Skin epidermis (tissue), 12 donors: ENCODE measurements at regions not wholly inside any gene's neighbourhood (a gene's known extent, or its start where the extent isn't known, plus 50 kb on each side); places are given as distances from the start of the nearest gene placed in this dataset.
"Not testable (repeated sequence)": the region's sequence is repeated elsewhere in the genome, so short reads cannot be mapped to it uniquely, and the experiment has no call there.

Experiments used
- H3K27ac ChIP-seq, 21 experiments: fragments of 200-600 bp; sonication (generic) in 11 of 21; one replicate each; pipeline ENCODE4 v1.5.0; 2020; ENCODE audit warnings: mild to moderate bottlenecking in 3 of 21, inconsistent platforms in 2 of 21, moderate library complexity in 2 of 21
- H3K4me3 ChIP-seq, 7 experiments: fragments of 200-600 bp; sonication (generic) in 2 of 7; one replicate each; pipeline ENCODE4 v1.5.0; 2020; ENCODE audit warnings: inconsistent platforms in 2 of 7, mild to moderate bottlenecking in 2 of 7, moderate library complexity in 1 of 7

DNA sequence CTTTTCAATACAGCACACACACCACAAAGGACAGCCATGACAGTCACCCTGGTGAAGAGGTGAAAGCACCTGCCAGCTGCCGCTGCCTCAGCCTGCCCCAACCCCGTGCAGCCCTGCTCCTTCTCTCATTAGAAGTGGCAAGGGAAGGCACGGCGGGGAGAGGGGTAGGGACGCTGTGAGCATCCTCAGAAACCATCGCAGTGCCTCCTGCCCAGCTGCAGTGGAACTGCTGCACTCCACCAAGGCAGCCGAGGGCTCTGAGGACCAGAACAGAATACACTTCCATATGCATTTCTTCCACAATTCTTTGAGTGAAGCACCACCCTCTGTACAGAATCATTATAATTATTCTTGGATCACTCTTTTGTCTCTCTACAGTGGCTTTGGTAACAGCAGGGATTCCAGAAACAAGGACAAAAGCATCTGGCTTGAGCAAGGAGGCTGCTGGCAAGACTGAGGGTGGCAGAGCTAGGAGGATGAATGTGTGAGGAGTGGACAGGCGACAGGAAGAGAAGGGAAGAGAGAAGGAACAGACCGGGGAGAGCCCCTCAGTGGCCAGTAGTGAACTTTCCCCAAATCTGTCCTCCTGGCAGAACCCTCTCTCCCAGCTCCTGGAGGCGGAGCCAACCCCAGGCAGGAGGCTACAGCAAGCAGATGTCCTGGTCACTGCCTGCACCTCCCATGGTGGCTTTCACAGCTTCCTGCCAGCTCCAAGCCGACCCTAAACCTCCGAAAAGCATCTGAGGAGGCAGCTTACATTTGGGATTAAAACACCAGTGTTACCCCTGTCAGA, 73.2 kb downstream of the MTNR1A start:
- no peak overlapping the region for H3K27ac ChIP-seq
- H3K4me3 ChIP-seq: no peak overlapping the region

GRCh38 chr4:186475202-186475601, 80.2 kb downstream of the MTNR1A start:
- H3K27ac ChIP-seq: no peak overlapping the region
- H3K4me3 ChIP-seq: no peak overlapping the region

GRCh38 chr4:186473933-186474332, 81.4 kb downstream of the MTNR1A start:
- Histone ChIP-seq H3K4me3 (no peak overlapping the region), H3K27ac (no peak overlapping the region)

DNA sequence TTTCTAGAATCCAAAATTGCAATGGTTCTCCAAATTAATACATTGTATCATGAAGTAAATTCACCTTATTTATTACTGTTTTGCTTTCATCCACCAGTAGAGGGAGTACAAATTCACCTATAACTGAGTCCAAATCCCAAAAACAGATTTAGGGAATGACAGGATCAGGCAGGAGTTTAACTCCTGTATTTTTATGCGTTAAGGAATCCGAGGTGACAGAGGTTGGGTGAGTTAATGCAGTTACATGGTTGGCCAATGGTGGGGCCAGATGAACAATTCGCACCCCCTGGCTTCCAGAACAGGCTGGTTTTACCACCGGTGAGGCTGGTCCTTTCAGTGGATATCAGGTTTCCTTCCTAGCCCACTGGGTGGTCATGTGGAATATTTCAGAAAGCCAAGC, 82.4 kb downstream of the MTNR1A start:
- no peak overlapping the region for H3K27ac ChIP-seq

GRCh38 chr4:186471441-186471840, 83.9 kb downstream of the MTNR1A start:
- H3K4me3 ChIP-seq: no peak overlapping the region
- H3K27ac ChIP-seq: no peak overlapping the region

More for the DNA sequence above, 82.4 kb downstream of the MTNR1A start:
- H3K4me3 ChIP-seq: no peak overlapping the region

DNA sequence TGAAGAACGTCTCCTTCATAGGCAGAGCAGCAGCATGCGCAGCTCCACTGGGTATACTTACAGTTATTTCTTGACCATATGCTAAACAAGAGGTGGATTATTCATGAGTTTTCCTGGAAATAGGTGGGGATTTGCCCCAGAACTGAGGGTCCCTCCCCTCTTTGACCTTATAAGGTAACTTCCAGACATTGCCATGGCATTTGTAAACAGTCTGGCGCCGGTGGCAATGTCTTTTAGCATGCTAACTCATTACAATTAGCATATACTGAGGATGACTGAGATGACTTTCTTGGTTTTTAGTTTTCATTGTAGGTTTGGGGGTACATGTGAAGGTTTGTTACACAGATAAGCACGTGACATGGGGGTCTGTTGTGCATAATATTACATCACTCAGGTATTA, 97.3 kb downstream of the MTNR1A start:
- H3K27ac ChIP-seq: no peak overlapping the region
- no peak overlapping the region for H3K4me3 ChIP-seq

DNA sequence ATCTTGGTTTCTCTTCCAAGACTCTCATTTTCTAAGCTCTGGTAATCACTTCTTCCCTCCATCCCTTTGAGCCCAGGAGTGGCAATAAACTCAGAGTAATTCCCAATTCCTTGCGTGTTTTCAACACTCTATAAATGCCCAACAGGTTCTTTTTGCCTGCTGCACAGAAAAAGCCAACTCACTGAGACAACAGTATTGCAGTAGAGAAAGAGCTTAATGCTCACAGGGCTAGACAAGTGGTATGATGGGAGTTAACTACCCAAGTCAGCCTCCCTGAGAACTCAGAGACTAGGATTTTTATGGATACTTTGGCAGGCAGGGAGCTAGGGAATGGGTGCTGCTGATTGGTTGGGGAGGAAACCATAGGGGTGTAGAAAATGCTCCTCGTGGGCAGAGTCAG, 103.4 kb downstream of the MTNR1A start:
- H3K27ac ChIP-seq: no peak overlapping the region
- H3K4me3 ChIP-seq: no peak overlapping the region

DNA sequence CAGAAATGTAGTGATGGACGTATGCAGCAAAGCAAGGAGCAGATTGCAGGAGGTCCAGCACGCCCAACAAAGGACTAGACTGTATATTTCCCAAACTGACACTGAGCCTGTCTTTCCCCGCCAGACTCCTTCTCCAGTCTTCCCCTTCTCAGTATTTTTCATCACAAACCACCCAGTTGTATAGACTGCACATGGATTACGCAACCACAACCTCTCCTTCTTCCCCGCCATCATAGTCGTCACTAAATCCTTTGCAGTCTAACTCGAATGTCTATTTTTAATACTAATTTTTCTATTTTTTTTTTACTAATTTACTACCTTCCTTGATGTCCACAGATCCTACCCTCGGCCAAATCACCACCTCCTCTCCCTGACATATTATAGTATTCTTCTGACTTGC, 105.4 kb downstream of the MTNR1A start:
- Histone ChIP-seq H3K27ac (no peak overlapping the region), H3K4me3 (no peak overlapping the region)

DNA sequence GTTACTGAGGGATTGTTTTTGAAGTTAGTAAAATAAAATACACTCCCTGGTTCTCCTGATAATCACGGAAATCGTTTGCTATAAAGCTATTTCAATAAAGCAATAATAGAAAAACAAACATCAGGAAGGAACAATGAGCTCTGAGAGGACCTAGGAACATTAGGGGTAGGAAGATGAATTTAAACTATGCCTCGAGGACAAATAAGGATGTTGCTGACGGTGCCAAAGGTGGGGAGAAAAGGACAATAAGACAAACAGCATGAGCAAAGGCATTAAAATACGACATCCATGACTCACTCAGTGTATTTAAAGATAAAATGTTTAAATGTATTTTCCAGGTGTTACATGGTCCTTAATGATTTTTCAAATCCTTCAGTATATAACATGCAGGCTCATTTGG, 110.3 kb downstream of the MTNR1A start:
- Histone ChIP-seq H3K27ac (no peak overlapping the region), H3K4me3 (no peak overlapping the region)

DNA sequence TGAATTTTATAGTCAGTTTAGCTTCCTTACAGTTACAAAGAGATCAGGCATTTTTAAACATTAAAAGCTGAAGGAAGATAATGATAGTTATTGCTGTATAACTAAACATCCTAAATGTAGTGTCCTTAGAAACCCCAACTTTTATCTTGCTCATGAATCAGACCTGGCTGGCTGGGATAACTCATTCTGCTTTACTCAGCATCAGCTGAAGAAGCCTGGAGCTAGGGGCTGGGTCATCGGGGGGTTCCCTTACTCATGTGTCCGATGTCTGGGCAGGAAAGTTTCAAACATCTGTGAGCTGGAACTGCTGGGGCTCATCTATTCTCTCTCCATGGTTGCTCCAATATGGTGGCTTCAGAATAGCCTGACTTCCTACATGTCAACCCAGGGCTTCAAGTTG, 113.9 kb downstream of the MTNR1A start:
- Histone ChIP-seq H3K27ac (no peak overlapping the region), H3K4me3 (no peak overlapping the region)

- Histone ChIP-seq H3K4me3 (no peak overlapping the region), H3K27ac (no peak overlapping the region)
Measured at GRCh38 chr4:186428481-186428880, 126.9 kb downstream of the MTNR1A start.

- no peak overlapping the region for H3K27ac ChIP-seq
- no peak overlapping the region for H3K4me3 ChIP-seq
Measured at GRCh38 chr4:186424745-186425144, 130.6 kb downstream of the MTNR1A start.

- no peak overlapping the region for H3K27ac ChIP-seq
- H3K4me3 ChIP-seq: no peak overlapping the region
Measured at GRCh38 chr4:186422296-186422695, 133.1 kb downstream of the MTNR1A start.

GRCh38 chr4:186416451-186417060, 138.8 kb downstream of the MTNR1A start:
- H3K27ac ChIP-seq: no peak overlapping the region

GRCh38 chr4:186414390-186414789, 141.0 kb downstream of the MTNR1A start:
- Histone ChIP-seq H3K4me3 (no peak overlapping the region), H3K27ac (no peak overlapping the region)

More at GRCh38 chr4:186416451-186417060, 138.8 kb downstream of the MTNR1A start:
- no peak overlapping the region for H3K4me3 ChIP-seq

- H3K27ac ChIP-seq: no peak overlapping the region
- no peak overlapping the region for H3K4me3 ChIP-seq
Measured at GRCh38 chr4:186405957-186406356, 140.0 kb downstream of the F11 start.

- Histone ChIP-seq H3K27ac (no peak overlapping the region), H3K4me3 (no peak overlapping the region)
Measured at GRCh38 chr4:186404562-186405134, 138.7 kb downstream of the F11 start.

DNA sequence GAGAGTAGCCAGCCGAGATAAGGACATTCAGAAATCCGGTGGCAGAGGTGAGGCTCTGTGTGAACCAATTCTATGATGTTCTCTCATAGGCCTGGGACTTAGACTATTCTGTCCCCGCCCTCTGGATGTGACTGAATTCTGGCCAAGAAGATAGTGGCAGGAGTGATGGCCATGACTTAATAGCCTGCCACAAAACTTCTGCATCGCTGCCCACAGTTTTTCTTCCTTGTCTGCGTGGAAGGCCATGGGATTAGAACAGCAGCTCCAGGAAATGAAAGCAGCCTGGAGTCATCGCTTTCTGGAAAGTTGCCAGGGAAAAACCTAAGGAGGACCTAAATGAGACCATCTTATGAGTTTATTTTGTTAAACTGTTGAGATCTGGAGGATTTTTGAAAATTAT, 134.7 kb downstream of the F11 start:
- no peak overlapping the region for H3K27ac ChIP-seq
- H3K4me3 ChIP-seq: no peak overlapping the region

DNA sequence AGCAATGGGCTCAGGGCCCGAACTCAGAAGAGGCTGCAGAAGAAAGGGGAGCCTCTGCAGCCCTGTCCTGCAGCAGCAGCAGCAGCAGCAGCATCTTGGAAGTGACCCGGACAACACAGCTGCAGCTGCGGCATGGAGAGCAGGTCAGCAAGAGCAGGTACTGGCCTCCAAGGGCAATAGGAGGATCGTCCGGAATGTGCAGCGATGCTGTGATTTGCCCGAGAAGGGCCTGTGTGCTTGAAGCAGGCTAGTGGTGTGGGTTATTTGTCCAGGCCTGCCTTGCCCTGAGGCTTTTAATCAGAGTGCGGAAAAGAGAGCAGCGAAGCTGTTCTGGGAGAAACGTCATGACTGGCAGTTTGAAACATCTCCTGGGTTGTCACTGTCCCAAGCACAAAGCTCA, 126.0 kb downstream of the F11 start:
- Histone ChIP-seq H3K27ac (no peak overlapping the region), H3K4me3 (no peak overlapping the region)

GRCh38 chr4:186384328-186384727, 118.3 kb downstream of the F11 start:
- H3K27ac ChIP-seq, H3K4me3 ChIP-seq: not testable (repeated sequence)

DNA sequence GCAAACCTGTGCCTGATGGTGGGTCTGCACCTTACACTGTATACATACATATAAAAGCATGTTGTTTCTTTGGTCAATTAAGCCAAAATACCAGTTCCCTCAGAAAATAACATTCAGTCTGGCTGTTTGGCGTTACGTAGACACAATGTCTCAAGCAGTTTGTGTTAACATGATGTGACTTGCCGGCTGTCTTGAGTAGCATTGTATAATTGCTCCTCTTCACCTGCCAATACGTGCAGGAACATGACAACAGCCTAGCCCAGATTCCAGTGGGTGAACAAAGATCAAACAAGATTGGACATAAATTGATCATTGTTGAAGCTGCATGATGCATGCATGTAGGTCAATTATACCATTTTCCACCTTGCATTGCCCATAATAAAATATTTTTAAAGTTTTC, 102.3 kb downstream of the F11 start:
- peak overlapping the region in 1 of 21 experiments; percentile 17 for H3K27ac ChIP-seq
- no peak overlapping the region for H3K4me3 ChIP-seq
